PFSK-1 (cell line): ENCODE measurements at regions not wholly inside any gene's neighbourhood (a gene's known extent, or its start where the extent isn't known, plus 50 kb on each side); places are given as distances from the start of the nearest gene placed in this dataset.

Source experiments
- FOXP2 ChIP-seq: optimal IDR thresholded peaks from 2 replicates; pipeline ENCODE3; 2011; ENCODE audit warnings: borderline replicate concordance, control low read depth, inconsistent platforms; ENCODE audit not compliant: insufficient read depth; ENCODE audit errors: extremely low read length, extremely low read depth
- POLR2AphosphoS5 ChIP-seq: IDR thresholded peaks from 2 replicates; pipeline ENCODE4 v1.6.1; 2012; ENCODE audit warnings: low read depth, mild to moderate bottlenecking, control low read depth, low read length, moderate library complexity
- REST ChIP-seq, 2 experiments: IDR thresholded peaks; 2 replicates each; pipeline versions ENCODE4 v1.6.1 to v1.8.0; 2011 to 2012; ENCODE audit warnings: low read depth in 2 of 2, low read length in 2 of 2, control low read depth in 1 of 2, inconsistent platforms in 1 of 2, mild to moderate bottlenecking in 1 of 2, moderate library complexity in 1 of 2; ENCODE audit not compliant: insufficient read depth in 1 of 2
- SIN3A ChIP-seq: IDR thresholded peaks from 2 replicates; pipeline ENCODE4 v1.6.1; 2012; ENCODE audit warnings: mild to moderate bottlenecking, low read length, moderate library complexity, borderline replicate concordance; ENCODE audit not compliant: insufficient read depth
- TAF1 ChIP-seq: IDR thresholded peaks from 2 replicates; pipeline ENCODE4 v1.6.1; 2012; ENCODE audit warnings: low read length, control low read depth, borderline replicate concordance; ENCODE audit not compliant: insufficient read depth

- no peak for TF ChIP-seq FOXP2
Measured at GRCh38 chr15:62991698-62992097, 50.8 kb upstream of the TPM1 start.

GRCh38 chr15:62992302-62992701 lies 50.2 kb upstream of the TPM1 start:
- TF ChIP-seq SIN3A (no peak), TAF1 (no peak), POLR2AphosphoS5 (no peak), REST (IDR thresholded peaks at IDR 0.05; ENCODE audit: insufficient read depth in 1 of 2, low read depth in 2 of 2, low read length in 2 of 2) (no peak), FOXP2 (no peak)
